ENCODE measurements at regions not wholly inside any gene's neighbourhood (a gene's known extent, or its start where the extent isn't known, plus 50 kb on each side); places are given as distances from the start of the nearest gene placed in this dataset.

GRCh38 chr5:2506603-2507002, 244.9 kb downstream of the IRX2 start:
- H3K4me3 ChIP-seq (replicated peaks in 1 of 2; ENCODE audit: low read depth in 1 of 2, low read length in 2 of 2), result no peak overlapping the region
- no peak for ATAC-seq
- H3K79me2 ChIP-seq (ENCODE audit: insufficient read depth, low read length), result no peaks in the 10 kb centered on the region
- peaks cover 9 to 33% of the 10 kb centered on the region in 2 experiments; a peak in 2 of 4 replicates for H3K9me3 ChIP-seq (ENCODE audit: control insufficient read depth in 1 of 2, insufficient read depth in 1 of 2, low read depth in 1 of 2, low read length in 2 of 2)
- no peaks in the 10 kb centered on the region for H3K4me1 ChIP-seq (ENCODE audit: control insufficient read depth in 1 of 2, insufficient read depth in 2 of 2, low read length in 2 of 2)
- ChIA-PET RAD21 (ENCODE audit: low non-redundant PET in 1 of 2, low total read pairs in 2 of 2, uncharacterized antibody in 2 of 2, unreplicated experiment in 2 of 2) (no interaction called here), CTCF (no interaction called here), POLR2A (no interaction called here)
- DNase-seq (ENCODE audit: low read depth, low spot score), result no peak
- intact Hi-C loops (cut with micrococcal nuclease), result no loop called here
- no peak overlapping the region for H2AFZ ChIP-seq (ENCODE audit: low read depth, low read length, poor library complexity, severe bottlenecking)
- no TSS peak for BruUV-seq (replicated peaks)
- no peaks in the 10 kb centered on the region for H4K20me1 ChIP-seq (ENCODE audit: insufficient read depth)
- H3K36me3 ChIP-seq (ENCODE audit: control insufficient read depth in 1 of 2, insufficient read depth in 2 of 2, low read length in 2 of 2), result no peaks in the 10 kb centered on the region
- no peak overlapping the region for H3K4me2 ChIP-seq (ENCODE audit: low read length)
- H3K27me3 ChIP-seq (ENCODE audit: insufficient read depth, low read length), result no peaks in the 10 kb centered on the region
- no peaks in the 10 kb centered on the region for H3K9me2 ChIP-seq (ENCODE audit: insufficient read depth)
- TF ChIP-seq ZNF274 (IDR thresholded peaks at IDR 0.05; ENCODE audit: low read depth, low read length) (no peak), MAX (IDR thresholded peaks at IDR 0.05) (no peak), ZFX (IDR thresholded peaks at IDR 0.05) (no peak), SIN3A (IDR thresholded peaks at IDR 0.05; ENCODE audit: low read depth) (no peak), CEBPB (IDR thresholded peaks at IDR 0.05; ENCODE audit: low read depth) (no peak)
- no peak overlapping the region for H3K27ac ChIP-seq (ENCODE audit: low read depth, low read length)
- no peak overlapping the region for H3K9ac ChIP-seq (ENCODE audit: low read length)

- Histone ChIP-seq H3K4me2 (ENCODE audit: low read length) (no peak overlapping the region), H3K27ac (ENCODE audit: low read depth, low read length) (no peak overlapping the region), H3K9me3 (ENCODE audit: control insufficient read depth in 1 of 2, insufficient read depth in 1 of 2, low read depth in 1 of 2, low read length in 2 of 2) (peaks cover 6 to 37% of the 10 kb centered on the region in 2 experiments; a peak in 2 of 4 replicates), H3K9ac (ENCODE audit: low read length) (no peak overlapping the region), H3K4me3 (replicated peaks in 1 of 2; ENCODE audit: low read depth in 1 of 2, low read length in 2 of 2) (no peak overlapping the region), H3K4me1 (ENCODE audit: control insufficient read depth in 1 of 2, insufficient read depth in 2 of 2, low read length in 2 of 2) (no peaks in the 10 kb centered on the region), H2AFZ (ENCODE audit: low read depth, low read length, poor library complexity, severe bottlenecking) (no peak overlapping the region), H3K9me2 (ENCODE audit: insufficient read depth) (no peaks in the 10 kb centered on the region), H3K27me3 (ENCODE audit: insufficient read depth, low read length) (no peaks in the 10 kb centered on the region), H4K20me1 (ENCODE audit: insufficient read depth) (no peaks in the 10 kb centered on the region), H3K79me2 (ENCODE audit: insufficient read depth, low read length) (no peaks in the 10 kb centered on the region), H3K36me3 (ENCODE audit: control insufficient read depth in 1 of 2, insufficient read depth in 2 of 2, low read length in 2 of 2) (no peaks in the 10 kb centered on the region)
- intact Hi-C loops (cut with micrococcal nuclease), result no loop called here
- RAD21 ChIA-PET (ENCODE audit: low non-redundant PET in 1 of 2, low total read pairs in 2 of 2, uncharacterized antibody in 2 of 2, unreplicated experiment in 2 of 2), result no interaction called here
- TF ChIP-seq SP1 (IDR thresholded peaks at IDR 0.05; ENCODE audit: low read depth) (no peak), EGR1 (IDR thresholded peaks at IDR 0.05; ENCODE audit: low read depth) (no peak), CEBPB (IDR thresholded peaks at IDR 0.05; ENCODE audit: low read depth) (no peak), MAX (IDR thresholded peaks at IDR 0.05) (no peak), CBX3 (IDR thresholded peaks at IDR 0.05; ENCODE audit: low read depth) (no peak), ZFX (IDR thresholded peaks at IDR 0.05) (no peak)
- DNase-seq (ENCODE audit: low read depth, low spot score) (no peak), ATAC-seq (no peak)
- CTCF ChIA-PET, result no interaction called here
- POLR2A ChIA-PET, result no interaction called here
- no TSS peak for BruUV-seq (replicated peaks)
These were observed 246.3 kb downstream of the IRX2 start for GRCh38 chr5:2505217-2505616.

Data from HCT116 (cell line).